DOHH2 (cell line): ENCODE measurements at regions not wholly inside any gene's neighbourhood (a gene's known extent, or its start where the extent isn't known, plus 50 kb on each side); places are given as distances from the start of the nearest gene placed in this dataset.

Source experiments
- EZH2phosphoT487 ChIP-seq: fragments of 200-600 bp; sonication (generic); IDR thresholded peaks from 2 replicates; pipeline ENCODE4 v1.6.1; 2017; ENCODE audit warnings: borderline replicate concordance, mild to moderate bottlenecking, antibody characterized with exemption, low read length, moderate library complexity, mixed read lengths
- TF ChIP-seq, protein P1 (sequence below): fragments of 200-600 bp; sonication (generic); IDR thresholded peaks from one replicate; pipeline ENCODE4 v1.5.1; 2014; ENCODE audit warnings: antibody characterized with exemption, mild to moderate bottlenecking, low read depth, low read length; ENCODE audit not compliant: poor library complexity, severe bottlenecking

DNA sequence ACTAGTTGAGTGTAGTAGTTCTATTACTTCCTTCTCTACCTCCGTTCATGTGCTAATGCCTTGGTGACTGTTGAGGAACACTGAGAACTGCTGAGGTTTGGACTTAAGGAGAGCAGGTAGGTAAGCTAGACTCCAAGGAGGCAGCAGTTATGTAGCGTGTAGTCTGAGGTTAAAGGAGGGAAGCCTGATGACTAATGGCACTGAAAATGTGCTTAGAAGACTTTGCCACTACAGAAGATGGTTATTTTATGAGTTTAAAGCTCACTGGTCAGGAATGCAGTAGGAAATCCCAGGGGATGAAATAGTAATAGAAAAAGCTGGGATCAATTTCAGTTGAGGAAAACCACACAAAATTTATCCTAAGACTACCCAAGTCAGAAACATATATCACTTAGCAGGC, 1077.3 kb downstream of the RAPGEF2 start:
- TF ChIP-seq, protein P1, sequence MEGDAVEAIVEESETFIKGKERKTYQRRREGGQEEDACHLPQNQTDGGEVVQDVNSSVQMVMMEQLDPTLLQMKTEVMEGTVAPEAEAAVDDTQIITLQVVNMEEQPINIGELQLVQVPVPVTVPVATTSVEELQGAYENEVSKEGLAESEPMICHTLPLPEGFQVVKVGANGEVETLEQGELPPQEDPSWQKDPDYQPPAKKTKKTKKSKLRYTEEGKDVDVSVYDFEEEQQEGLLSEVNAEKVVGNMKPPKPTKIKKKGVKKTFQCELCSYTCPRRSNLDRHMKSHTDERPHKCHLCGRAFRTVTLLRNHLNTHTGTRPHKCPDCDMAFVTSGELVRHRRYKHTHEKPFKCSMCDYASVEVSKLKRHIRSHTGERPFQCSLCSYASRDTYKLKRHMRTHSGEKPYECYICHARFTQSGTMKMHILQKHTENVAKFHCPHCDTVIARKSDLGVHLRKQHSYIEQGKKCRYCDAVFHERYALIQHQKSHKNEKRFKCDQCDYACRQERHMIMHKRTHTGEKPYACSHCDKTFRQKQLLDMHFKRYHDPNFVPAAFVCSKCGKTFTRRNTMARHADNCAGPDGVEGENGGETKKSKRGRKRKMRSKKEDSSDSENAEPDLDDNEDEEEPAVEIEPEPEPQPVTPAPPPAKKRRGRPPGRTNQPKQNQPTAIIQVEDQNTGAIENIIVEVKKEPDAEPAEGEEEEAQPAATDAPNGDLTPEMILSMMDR = no peak
- TF ChIP-seq EZH2phosphoT487 = no peak
